Fibroblast of villous mesenchyme (primary cell): ENCODE measurements at regions not wholly inside any gene's neighbourhood (a gene's known extent, or its start where the extent isn't known, plus 50 kb on each side); places are given as distances from the start of the nearest gene placed in this dataset.

ENCODE experiments used
- DNase-seq: peaks from one replicate; pipeline ENCODE4 v3.0.0-alpha.2; 2010; ENCODE audit warnings: low read depth
- H3K4me3 ChIP-seq: 2 replicates; pipeline ENCODE4 v1.5.1; 2011; ENCODE audit warnings: low read depth, mild to moderate bottlenecking, low read length
- CTCF ChIP-seq: IDR thresholded peaks from 2 replicates; pipeline ENCODE4 v1.5.1; 2012; ENCODE audit warnings: low read depth, mild to moderate bottlenecking, low read length; ENCODE audit not compliant: insufficient read depth

GRCh38 chr3:72278349-72279067 lies 493.6 kb upstream of the PROK2 start:
- DNase-seq: no peak
- H3K4me3 ChIP-seq: no peak overlapping the region

GRCh38 chr3:72277710-72278109 lies 492.8 kb upstream of the PROK2 start:
- no peak overlapping the region for H3K4me3 ChIP-seq
- no peak for DNase-seq
- no peak for TF ChIP-seq CTCF

More at GRCh38 chr3:72278349-72279067, 493.6 kb upstream of the PROK2 start:
- TF ChIP-seq CTCF: no peak

- H3K4me3 ChIP-seq: no peak overlapping the region
- no peak for TF ChIP-seq CTCF
- DNase-seq: no peak
These were observed 491.9 kb upstream of the PROK2 start for GRCh38 chr3:72276806-72277205.

- DNase-seq: peak; percentile 10
- no peak overlapping the region for H3K4me3 ChIP-seq
- no peak for TF ChIP-seq CTCF
These were observed 490.4 kb upstream of the PROK2 start for GRCh38 chr3:72275331-72275751.

- DNase-seq: peak; percentile 98
- H3K4me3 ChIP-seq: no peak overlapping the region
- no peak for TF ChIP-seq CTCF
These were observed 489.8 kb upstream of the PROK2 start for GRCh38 chr3:72274493-72275330.

- DNase-seq: peak; percentile 96
- H3K4me3 ChIP-seq: peak overlapping the region; percentile 24
- no peak for TF ChIP-seq CTCF
These were observed 488.7 kb upstream of the PROK2 start for GRCh38 chr3:72273615-72274014.
